ENCODE measurements at regions not wholly inside any gene's neighbourhood (a gene's known extent, or its start where the extent isn't known, plus 50 kb on each side); places are given as distances from the start of the nearest gene placed in this dataset.

DNA sequence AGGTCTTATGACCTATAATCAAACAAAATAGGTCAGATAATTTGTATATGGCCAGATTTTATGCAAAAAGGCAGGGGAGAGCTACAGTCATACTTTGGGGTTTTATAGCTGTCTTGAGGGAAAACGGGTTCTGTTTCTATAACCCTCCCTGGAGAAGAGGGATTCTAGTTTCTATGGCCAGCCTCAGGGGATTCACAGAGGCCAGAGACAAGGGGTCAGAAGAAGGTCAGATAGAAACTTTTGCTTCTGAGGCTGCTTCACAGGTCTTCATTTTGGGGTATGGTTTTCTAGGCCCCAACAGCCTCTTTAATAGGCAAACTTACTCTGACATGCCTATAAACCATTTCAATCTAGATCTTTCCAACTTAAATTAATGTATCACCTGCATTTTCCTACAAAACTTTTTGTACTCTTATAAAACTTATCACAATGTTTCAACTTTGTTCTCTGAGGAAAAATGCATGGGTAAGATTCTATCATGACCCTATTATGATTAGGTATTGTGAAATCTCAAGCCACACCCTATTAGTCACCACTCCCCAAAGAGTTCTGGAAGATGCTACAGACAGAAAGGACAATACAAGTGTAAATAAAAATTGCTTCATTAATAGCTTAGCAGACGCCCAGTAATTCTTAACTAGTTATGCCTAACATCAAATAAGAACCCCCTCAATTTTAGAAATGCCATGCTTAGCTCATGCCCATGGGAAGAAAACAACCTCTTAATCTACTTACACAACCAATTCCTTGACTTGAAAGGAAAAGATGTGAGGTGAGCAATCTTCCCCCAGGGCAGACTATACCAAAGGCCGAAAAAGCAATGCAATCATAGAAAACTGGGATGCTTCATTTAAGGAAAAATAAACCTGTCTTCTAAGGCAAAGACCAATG lies 396.6 kb downstream of the TLR4 start:
- TF ChIP-seq, protein P1, sequence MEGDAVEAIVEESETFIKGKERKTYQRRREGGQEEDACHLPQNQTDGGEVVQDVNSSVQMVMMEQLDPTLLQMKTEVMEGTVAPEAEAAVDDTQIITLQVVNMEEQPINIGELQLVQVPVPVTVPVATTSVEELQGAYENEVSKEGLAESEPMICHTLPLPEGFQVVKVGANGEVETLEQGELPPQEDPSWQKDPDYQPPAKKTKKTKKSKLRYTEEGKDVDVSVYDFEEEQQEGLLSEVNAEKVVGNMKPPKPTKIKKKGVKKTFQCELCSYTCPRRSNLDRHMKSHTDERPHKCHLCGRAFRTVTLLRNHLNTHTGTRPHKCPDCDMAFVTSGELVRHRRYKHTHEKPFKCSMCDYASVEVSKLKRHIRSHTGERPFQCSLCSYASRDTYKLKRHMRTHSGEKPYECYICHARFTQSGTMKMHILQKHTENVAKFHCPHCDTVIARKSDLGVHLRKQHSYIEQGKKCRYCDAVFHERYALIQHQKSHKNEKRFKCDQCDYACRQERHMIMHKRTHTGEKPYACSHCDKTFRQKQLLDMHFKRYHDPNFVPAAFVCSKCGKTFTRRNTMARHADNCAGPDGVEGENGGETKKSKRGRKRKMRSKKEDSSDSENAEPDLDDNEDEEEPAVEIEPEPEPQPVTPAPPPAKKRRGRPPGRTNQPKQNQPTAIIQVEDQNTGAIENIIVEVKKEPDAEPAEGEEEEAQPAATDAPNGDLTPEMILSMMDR (IDR thresholded peaks at IDR 0.05; ENCODE audit: insufficient read depth, low read length): no peak
- TF ChIP-seq, protein P2, sequence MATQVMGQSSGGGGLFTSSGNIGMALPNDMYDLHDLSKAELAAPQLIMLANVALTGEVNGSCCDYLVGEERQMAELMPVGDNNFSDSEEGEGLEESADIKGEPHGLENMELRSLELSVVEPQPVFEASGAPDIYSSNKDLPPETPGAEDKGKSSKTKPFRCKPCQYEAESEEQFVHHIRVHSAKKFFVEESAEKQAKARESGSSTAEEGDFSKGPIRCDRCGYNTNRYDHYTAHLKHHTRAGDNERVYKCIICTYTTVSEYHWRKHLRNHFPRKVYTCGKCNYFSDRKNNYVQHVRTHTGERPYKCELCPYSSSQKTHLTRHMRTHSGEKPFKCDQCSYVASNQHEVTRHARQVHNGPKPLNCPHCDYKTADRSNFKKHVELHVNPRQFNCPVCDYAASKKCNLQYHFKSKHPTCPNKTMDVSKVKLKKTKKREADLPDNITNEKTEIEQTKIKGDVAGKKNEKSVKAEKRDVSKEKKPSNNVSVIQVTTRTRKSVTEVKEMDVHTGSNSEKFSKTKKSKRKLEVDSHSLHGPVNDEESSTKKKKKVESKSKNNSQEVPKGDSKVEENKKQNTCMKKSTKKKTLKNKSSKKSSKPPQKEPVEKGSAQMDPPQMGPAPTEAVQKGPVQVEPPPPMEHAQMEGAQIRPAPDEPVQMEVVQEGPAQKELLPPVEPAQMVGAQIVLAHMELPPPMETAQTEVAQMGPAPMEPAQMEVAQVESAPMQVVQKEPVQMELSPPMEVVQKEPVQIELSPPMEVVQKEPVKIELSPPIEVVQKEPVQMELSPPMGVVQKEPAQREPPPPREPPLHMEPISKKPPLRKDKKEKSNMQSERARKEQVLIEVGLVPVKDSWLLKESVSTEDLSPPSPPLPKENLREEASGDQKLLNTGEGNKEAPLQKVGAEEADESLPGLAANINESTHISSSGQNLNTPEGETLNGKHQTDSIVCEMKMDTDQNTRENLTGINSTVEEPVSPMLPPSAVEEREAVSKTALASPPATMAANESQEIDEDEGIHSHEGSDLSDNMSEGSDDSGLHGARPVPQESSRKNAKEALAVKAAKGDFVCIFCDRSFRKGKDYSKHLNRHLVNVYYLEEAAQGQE (IDR thresholded peaks at IDR 0.05; ENCODE audit: insufficient replicate concordance, low read depth): no peak
- no peak for TF ChIP-seq POLR2AphosphoS5 (IDR thresholded peaks at IDR 0.05; ENCODE audit: low read depth)

Data from HL-60 (cell line).